H1 (cell line): ENCODE measurements at regions not wholly inside any gene's neighbourhood (a gene's known extent, or its start where the extent isn't known, plus 50 kb on each side); places are given as distances from the start of the nearest gene placed in this dataset.

Experiments used
- CTCF ChIA-PET: fragments of 300-600 bp; sonication (Branson Sonifier 250); formaldehyde crosslinking; loops from one replicate; lab custom pipeline; 2021; ENCODE audit not compliant: partially characterized antibody; lab: Charles Lee
- POLR2A ChIA-PET: fragments of 300-600 bp; sonication (Branson Sonifier 250); formaldehyde crosslinking; loops from one replicate; lab custom pipeline; 2021; ENCODE audit warnings: inconsistent platforms; ENCODE audit not compliant: partially characterized antibody; lab: Charles Lee
- DNase-seq, 2 experiments: peaks; one replicate each; pipeline versions ENCODE4 v3.0.0 to v3.0.0-alpha.2; 2010 to 2022; ENCODE audit warnings: low spot score in 2 of 2, low read depth in 1 of 2, mixed read lengths in 1 of 2
- FAIRE-seq: peaks from 2 replicates; lab custom pipeline; 2011; peaks lifted over from hg19 to GRCh38; lab: Jason Lieb, UNC
- H2AFZ ChIP-seq: 2 replicates; pipeline ENCODE4 v1.8.1; 2012; ENCODE audit warnings: low read length, inconsistent platforms
- H2AK5ac ChIP-seq: 2 replicates; pipeline ENCODE4 v1.6.1; 2013; ENCODE audit warnings: low read depth, low read length
- H2BK120ac ChIP-seq: replicated peaks from 2 replicates; pipeline ENCODE3; 2013; ENCODE audit warnings: low read depth, low read length, inconsistent platforms
- H2BK12ac ChIP-seq: 2 replicates; pipeline ENCODE4 v1.6.1; 2013; ENCODE audit warnings: low read depth, low read length
- H2BK15ac ChIP-seq: 2 replicates; pipeline ENCODE4 v1.6.1; 2013; ENCODE audit warnings: low read length
- H2BK20ac ChIP-seq: 2 replicates; pipeline ENCODE4 v1.6.1; 2013; ENCODE audit warnings: low read length
- H2BK5ac ChIP-seq: 2 replicates; pipeline ENCODE4 v1.6.1; 2013; ENCODE audit warnings: low read depth, low read length
- H3K14ac ChIP-seq: 2 replicates; pipeline ENCODE4 v1.6.1; 2013; ENCODE audit warnings: inconsistent platforms; ENCODE audit not compliant: insufficient read length
- H3K18ac ChIP-seq: 2 replicates; pipeline ENCODE4 v1.6.1; 2013; ENCODE audit warnings: low read length; ENCODE audit errors: extremely low read depth
- H3K23ac ChIP-seq: 2 replicates; pipeline ENCODE4 v1.6.1; 2013; ENCODE audit warnings: inconsistent platforms; ENCODE audit not compliant: insufficient read length
- H3K23me2 ChIP-seq: 2 replicates; pipeline ENCODE4 v1.6.1; 2013; ENCODE audit warnings: low read depth, low read length
- H3K27ac ChIP-seq: 2 replicates; pipeline ENCODE4 v1.6.1; 2011; ENCODE audit warnings: low read depth, low read length, inconsistent platforms
- H3K27me3 ChIP-seq, 4 experiments: replicated peaks in 1 of 4; 1 replicate in 1 of 4; 2 replicates in 3 of 4; pipeline versions ENCODE4 v1.6.1 to v1.8.1; 2011 to 2013; ENCODE audit warnings: low read length in 3 of 4, mild to moderate bottlenecking in 3 of 4, inconsistent platforms in 2 of 4, mixed read lengths in 2 of 4, moderate library complexity in 1 of 4; ENCODE audit not compliant: control insufficient read depth in 3 of 4, insufficient read depth in 3 of 4; ENCODE audit errors: extremely low read depth in 1 of 4
- H3K36me3 ChIP-seq, 4 experiments: 2 replicates each; pipeline versions ENCODE4 v1.6.1 to v1.8.1; 2011 to 2013; ENCODE audit warnings: mild to moderate bottlenecking in 4 of 4, low read length in 3 of 4, moderate library complexity in 2 of 4, control low read depth in 1 of 4, inconsistent platforms in 1 of 4; ENCODE audit not compliant: insufficient read depth in 4 of 4, control insufficient read depth in 2 of 4
- H3K4ac ChIP-seq: replicated peaks from 2 replicates; pipeline ENCODE3; 2013; ENCODE audit warnings: low read length, low read depth, mixed read lengths, inconsistent platforms; ENCODE audit not compliant: insufficient read length
- H3K4me1 ChIP-seq, 4 experiments: replicated peaks in 1 of 4; 1 replicate in 1 of 4; 2 replicates in 3 of 4; pipeline versions ENCODE4 v1.6.1 to v1.8.1; 2011 to 2013; ENCODE audit warnings: low read length in 3 of 4, inconsistent platforms in 2 of 4, mixed read lengths in 1 of 4; ENCODE audit not compliant: insufficient read depth in 4 of 4, control insufficient read depth in 3 of 4
- H3K4me2 ChIP-seq, 2 experiments: 2 replicates each; pipeline versions ENCODE4 v1.6.1 to v1.8.1; 2011 to 2013; ENCODE audit warnings: low read depth in 2 of 2, low read length in 2 of 2, control low read depth in 1 of 2, inconsistent platforms in 1 of 2, mild to moderate bottlenecking in 1 of 2; ENCODE audit not compliant: insufficient read depth in 1 of 2
- H3K4me3 ChIP-seq, 4 experiments: fragments of 200-600, 300-600 bp in 1 of 4; sonication (generic), shearing (Covaris generic), sonication (Bioruptor Twin) in 1 of 4; 2 replicates each; pipeline versions ENCODE4 v1.5.1 to v1.8.1; 2011 to 2016; ENCODE audit warnings: low read length in 4 of 4, low read depth in 3 of 4, control low read depth in 2 of 4, inconsistent platforms in 2 of 4, mild to moderate bottlenecking in 2 of 4, mixed read lengths in 1 of 4, moderate library complexity in 1 of 4; ENCODE audit not compliant: insufficient read depth in 2 of 4; ENCODE audit errors: extremely low read depth in 1 of 4
- H3K56ac ChIP-seq: replicated peaks from 2 replicates; pipeline ENCODE3; 2013; ENCODE audit warnings: low read depth, mild to moderate bottlenecking, mixed read lengths, low read length, inconsistent platforms; ENCODE audit not compliant: insufficient read length
- H3K79me1 ChIP-seq: 2 replicates; pipeline ENCODE4 v1.6.1; 2013; ENCODE audit warnings: low read depth, low read length, control low read depth
- H3K79me2 ChIP-seq, 2 experiments: 2 replicates each; pipeline versions ENCODE4 v1.6.1 to v1.8.1; 2012 to 2013; ENCODE audit warnings: low read length in 2 of 2, mild to moderate bottlenecking in 2 of 2, inconsistent platforms in 1 of 2; ENCODE audit not compliant: insufficient read depth in 2 of 2, control insufficient read depth in 1 of 2
- H3K9ac ChIP-seq, 4 experiments: replicated peaks in 1 of 4; 1 replicate in 1 of 4; 2 replicates in 3 of 4; pipeline versions ENCODE4 v1.6.1 to v1.8.1; 2011 to 2013; ENCODE audit warnings: low read depth in 3 of 4, low read length in 3 of 4, control low read depth in 2 of 4, mild to moderate bottlenecking in 2 of 4, moderate library complexity in 2 of 4, inconsistent platforms in 1 of 4; ENCODE audit errors: extremely low read depth in 1 of 4
- H3K9me3 ChIP-seq, 2 experiments: 2 replicates each; pipeline versions ENCODE4 v1.6.1 to v1.8.1; 2012 to 2013; ENCODE audit warnings: mild to moderate bottlenecking in 2 of 2, moderate library complexity in 2 of 2, control low read depth in 1 of 2, inconsistent platforms in 1 of 2, low read depth in 1 of 2, low read length in 1 of 2, mixed read lengths in 1 of 2; ENCODE audit not compliant: insufficient read depth in 2 of 2
- H4K20me1 ChIP-seq, 2 experiments: replicated peaks in 1 of 2; 2 replicates each; pipeline versions ENCODE3 to v1.8.1; 2011 to 2013; ENCODE audit warnings: inconsistent platforms in 2 of 2, low read length in 2 of 2, mild to moderate bottlenecking in 1 of 2; ENCODE audit not compliant: insufficient read depth in 2 of 2, control insufficient read depth in 1 of 2
- H4K5ac ChIP-seq: 2 replicates; pipeline ENCODE4 v1.6.1; 2013; ENCODE audit warnings: low read length, low read depth, mixed read lengths, inconsistent platforms; ENCODE audit not compliant: insufficient read length
- H4K8ac ChIP-seq: 2 replicates; pipeline ENCODE4 v1.8.0; 2013; ENCODE audit warnings: mild to moderate bottlenecking, moderate library complexity, low read length, inconsistent platforms; ENCODE audit not compliant: insufficient read depth; ENCODE audit errors: extremely low read depth
- H4K91ac ChIP-seq: replicated peaks from 2 replicates; pipeline ENCODE3; 2013; ENCODE audit warnings: low read length, mixed read lengths, inconsistent platforms; ENCODE audit not compliant: insufficient read length
- WGBS, 2 experiments: shearing (Covaris generic) in 1 of 2; methylation state at CpG; one replicate each; pipeline versions ENCODE4 v1.1.6 to v1.1.7; 2013 to 2015; ENCODE audit warnings: low lambda C conversion rate in 2 of 2, mixed read lengths in 2 of 2, inconsistent platforms in 1 of 2, low coverage in 1 of 2, missing lambda C conversion rate in 1 of 2; ENCODE audit not compliant: insufficient replicate concordance in 2 of 2, insufficient coverage in 1 of 2, insufficient read length in 1 of 2; ENCODE audit errors: extremely low coverage in 1 of 2, missing lambda C conversion rate in 1 of 2; 5-methylcytosine and 5-hydroxymethylcytosine counted together

DNA sequence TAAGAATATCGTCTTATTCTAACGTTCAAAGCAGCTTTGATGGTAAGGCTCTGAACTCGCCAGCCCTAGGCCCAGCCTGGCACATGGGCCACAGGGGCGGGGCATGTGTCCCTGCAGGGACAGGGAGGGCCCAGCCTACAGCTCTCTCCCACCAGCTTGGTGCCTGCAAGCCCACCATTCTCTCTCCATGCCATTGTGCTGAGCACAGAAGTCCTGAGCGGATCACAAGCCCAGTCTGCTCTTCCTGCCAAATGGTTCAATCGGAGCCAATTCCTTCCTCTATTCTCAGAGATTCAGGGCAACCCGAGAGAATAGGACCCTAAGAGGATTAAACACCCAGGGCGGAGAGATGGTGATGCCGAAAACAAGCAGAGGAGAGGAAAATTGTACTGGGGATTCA lies 50.3 kb upstream of the APCDD1 start:
- POLR2A ChIA-PET: no interaction called here
- 91% methylated on average over 9 of the region's 9 CpGs; no CpG with 5 or more reads in 1 of the 2 experiments for WGBS, 2 experiments
- Histone ChIP-seq H2AFZ (0 out of 2 replicates have a peak overlapping the region, but pooled peaks have one; percentile 11), H3K4me1 (peaks cover 2 to 4% (median 3%) of the 10 kb centered on the region in 4 experiments; a peak in 3 of 7 replicates), H3K4me2 (no peak overlapping the region), H3K23ac (no peak overlapping the region), H3K79me1 (no peaks in the 10 kb centered on the region), H4K91ac (no peak overlapping the region), H3K9ac (no peak overlapping the region), H4K5ac (no peak overlapping the region), H2AK5ac (no peak overlapping the region), H3K18ac (0 out of 2 replicates have a peak overlapping the region, but pooled peaks have one; percentile 29), H3K27ac (no peak overlapping the region), H3K4me3 (no peak overlapping the region), H2BK20ac (peak overlapping the region; percentile 7; the same call in 1 of the 2 replicates), H3K79me2 (no peaks in the 10 kb centered on the region), H3K36me3 (no peaks in the 10 kb centered on the region), H4K8ac (peak overlapping the region; percentile 45; the same call in 1 of the 2 replicates), H3K14ac (no peak overlapping the region), H3K23me2 (no peaks in the 10 kb centered on the region), H4K20me1 (no peaks in the 10 kb centered on the region), H3K56ac (no peak overlapping the region), H3K4ac (no peak overlapping the region), H2BK120ac (no peak overlapping the region), H3K9me3 (no peaks in the 10 kb centered on the region), H3K27me3 (no peaks in the 10 kb centered on the region), H2BK12ac (no peak overlapping the region), H2BK15ac (no peak overlapping the region), H2BK5ac (no peak overlapping the region)
- CTCF ChIA-PET: interaction anchor here (0.7 to 1.3 kb wide), 4 partner anchors 59 to 731 kb away, joined by 3 to 4 read pairs (median 4); no protein-coding TSS in a partner anchor
- FAIRE-seq (no peak), DNase-seq (no peak)
